HFFc6 (cell line): ENCODE measurements at regions not wholly inside any gene's neighbourhood (a gene's known extent, or its start where the extent isn't known, plus 50 kb on each side); places are given as distances from the start of the nearest gene placed in this dataset.

Experiments
- DNase-seq: peaks from one replicate; pipeline ENCODE4 v3.0.0-alpha.2; 2018
- H3K27ac Mint-ChIP-seq: 2 replicates; pipeline ENCODE4 v1.8.0; 2020; ENCODE audit warnings: mild to moderate bottlenecking, mixed read lengths
- H3K27me3 Mint-ChIP-seq: 2 replicates; pipeline ENCODE4 v1.8.0; 2021; ENCODE audit warnings: mild to moderate bottlenecking, moderate library complexity, mixed read lengths; ENCODE audit not compliant: insufficient read depth
- H3K36me3 Mint-ChIP-seq: 2 replicates; pipeline ENCODE4 v1.8.0; 2021; ENCODE audit warnings: low read depth, mixed read lengths
- H3K4me1 Mint-ChIP-seq: 2 replicates; pipeline ENCODE4 v1.8.0; 2020; ENCODE audit warnings: low read depth, mixed read lengths
- H3K4me3 Mint-ChIP-seq: 2 replicates; pipeline ENCODE4 v1.8.0; 2020; ENCODE audit warnings: mild to moderate bottlenecking, moderate library complexity, mixed read lengths
- H3K9me3 Mint-ChIP-seq: 2 replicates; pipeline ENCODE4 v1.8.0; 2020; ENCODE audit warnings: mild to moderate bottlenecking, mixed read lengths
- CTCF ChIP-seq: fragments of 200-600 bp; sonication (generic); IDR thresholded peaks from 2 replicates; pipeline ENCODE4 v1.5.0; 2021; ENCODE audit warnings: antibody characterized with exemption, mild to moderate bottlenecking

GRCh38 chr6:100959280-100959679, 78.2 kb upstream of the ASCC3 start:
- Mint-ChIP-seq H3K27ac (no peak overlapping the region), H3K4me3 (no peak overlapping the region), H3K4me1 (no peaks in the 10 kb centered on the region), H3K9me3 (no peaks in the 10 kb centered on the region), H3K27me3 (no peaks in the 10 kb centered on the region), H3K36me3 (no peaks in the 10 kb centered on the region)
- no peak for TF ChIP-seq CTCF
- no peak for DNase-seq

- no peaks in the 10 kb centered on the region for H3K4me1 Mint-ChIP-seq
- TF ChIP-seq CTCF: no peak
- H3K27ac Mint-ChIP-seq: no peak overlapping the region
- H3K4me3 Mint-ChIP-seq: no peak overlapping the region
- no peaks in the 10 kb centered on the region for H3K9me3 Mint-ChIP-seq
- no peak for DNase-seq
- H3K36me3 Mint-ChIP-seq: no peaks in the 10 kb centered on the region
- H3K27me3 Mint-ChIP-seq: no peaks in the 10 kb centered on the region
Measured at GRCh38 chr6:100962466-100962865, 81.3 kb upstream of the ASCC3 start.

- no peaks in the 10 kb centered on the region for H3K36me3 Mint-ChIP-seq
- DNase-seq: no peak
- H3K27me3 Mint-ChIP-seq: no peaks in the 10 kb centered on the region
- H3K27ac Mint-ChIP-seq: no peak overlapping the region
- no peaks in the 10 kb centered on the region for H3K4me1 Mint-ChIP-seq
- TF ChIP-seq CTCF: no peak
- no peaks in the 10 kb centered on the region; the same call in 1 of the 2 replicates for H3K9me3 Mint-ChIP-seq
- H3K4me3 Mint-ChIP-seq: no peak overlapping the region
Measured at GRCh38 chr6:100965067-100965466, 83.9 kb upstream of the ASCC3 start.

GRCh38 chr6:100968949-100969348, 87.8 kb upstream of the ASCC3 start:
- Mint-ChIP-seq H3K4me1 (no peaks in the 10 kb centered on the region), H3K27ac (no peak overlapping the region), H3K9me3 (peaks cover 5% of the 10 kb centered on the region; the same call in 1 of the 2 replicates), H3K27me3 (peaks cover 3% of the 10 kb centered on the region), H3K36me3 (no peaks in the 10 kb centered on the region), H3K4me3 (no peak overlapping the region)
- DNase-seq: no peak
- TF ChIP-seq CTCF: no peak

GRCh38 chr6:100979267-100979666, 98.1 kb upstream of the ASCC3 start:
- no peaks in the 10 kb centered on the region; the same call in 1 of the 2 replicates for H3K27me3 Mint-ChIP-seq
- H3K4me1 Mint-ChIP-seq: no peaks in the 10 kb centered on the region
- no peaks in the 10 kb centered on the region for H3K9me3 Mint-ChIP-seq
- TF ChIP-seq CTCF: no peak
- no peak overlapping the region for H3K27ac Mint-ChIP-seq
- DNase-seq: no peak
- H3K4me3 Mint-ChIP-seq: no peak overlapping the region
- H3K36me3 Mint-ChIP-seq: no peaks in the 10 kb centered on the region

- DNase-seq: no peak
- Mint-ChIP-seq H3K27me3 (no peaks in the 10 kb centered on the region; the same call in 1 of the 2 replicates), H3K9me3 (no peaks in the 10 kb centered on the region), H3K4me1 (no peaks in the 10 kb centered on the region), H3K36me3 (no peaks in the 10 kb centered on the region), H3K27ac (no peak overlapping the region), H3K4me3 (no peak overlapping the region)
- no peak for TF ChIP-seq CTCF
Measured at GRCh38 chr6:100980949-100981348, 99.8 kb upstream of the ASCC3 start.
